ENCODE measurements at regions not wholly inside any gene's neighbourhood (a gene's known extent, or its start where the extent isn't known, plus 50 kb on each side); places are given as distances from the start of the nearest gene placed in this dataset.
"Not testable (repeated sequence)": the region's sequence is repeated elsewhere in the genome, so short reads cannot be mapped to it uniquely, and the experiment has no call there.

- no peak overlapping the region for H3K4me3 Mint-ChIP-seq (ENCODE audit: unreplicated experiment)
- H3K27ac Mint-ChIP-seq (ENCODE audit: unreplicated experiment) = no peak overlapping the region
- no peaks in the 10 kb centered on the region for H3K4me1 Mint-ChIP-seq (ENCODE audit: low read depth)
- TF ChIP-seq CTCF (IDR thresholded peaks at IDR 0.05) = no peak
- no peaks in the 10 kb centered on the region for H3K9me3 Mint-ChIP-seq (ENCODE audit: low read depth)
- no peak for DNase-seq (ENCODE audit: low spot score)
- H3K27me3 Mint-ChIP-seq (ENCODE audit: low read depth) = peaks cover 36% of the 10 kb centered on the region
- peaks cover 1% of the 10 kb centered on the region for H3K36me3 Mint-ChIP-seq (ENCODE audit: low read depth)
Observed at GRCh38 chr6:804317-804716, 111.4 kb upstream of the EXOC2 start.

- no peak for DNase-seq (ENCODE audit: low spot score)
- no peak overlapping the region for H3K27ac Mint-ChIP-seq (ENCODE audit: unreplicated experiment)
- TF ChIP-seq CTCF (IDR thresholded peaks at IDR 0.05) = no peak
- H3K4me3 Mint-ChIP-seq (ENCODE audit: unreplicated experiment) = no peak overlapping the region
- H3K9me3 Mint-ChIP-seq (ENCODE audit: low read depth) = no peaks in the 10 kb centered on the region
- peaks cover 42% of the 10 kb centered on the region for H3K27me3 Mint-ChIP-seq (ENCODE audit: low read depth)
- H3K36me3 Mint-ChIP-seq (ENCODE audit: low read depth) = peaks cover 1% of the 10 kb centered on the region
- no peaks in the 10 kb centered on the region for H3K4me1 Mint-ChIP-seq (ENCODE audit: low read depth)
Observed at GRCh38 chr6:803191-803977, 110.4 kb upstream of the EXOC2 start.

GRCh38 chr6:802701-803100 lies 109.8 kb upstream of the EXOC2 start:
- no peak for DNase-seq (ENCODE audit: low spot score)
- H3K4me3 Mint-ChIP-seq (ENCODE audit: unreplicated experiment) = no peak overlapping the region
- no peaks in the 10 kb centered on the region for H3K4me1 Mint-ChIP-seq (ENCODE audit: low read depth)
- no peak for TF ChIP-seq CTCF (IDR thresholded peaks at IDR 0.05)
- peaks cover 1% of the 10 kb centered on the region for H3K36me3 Mint-ChIP-seq (ENCODE audit: low read depth)
- no peaks in the 10 kb centered on the region for H3K9me3 Mint-ChIP-seq (ENCODE audit: low read depth)
- peaks cover 49% of the 10 kb centered on the region for H3K27me3 Mint-ChIP-seq (ENCODE audit: low read depth)
- no peak overlapping the region for H3K27ac Mint-ChIP-seq (ENCODE audit: unreplicated experiment)

GRCh38 chr6:802223-802622 lies 109.3 kb upstream of the EXOC2 start:
- not testable (repeated sequence) for H3K4me1 Mint-ChIP-seq (ENCODE audit: low read depth); H3K9me3 Mint-ChIP-seq (ENCODE audit: low read depth); H3K27ac Mint-ChIP-seq (ENCODE audit: unreplicated experiment); DNase-seq (ENCODE audit: low spot score); H3K4me3 Mint-ChIP-seq (ENCODE audit: unreplicated experiment); H3K36me3 Mint-ChIP-seq (ENCODE audit: low read depth)
- H3K27me3 Mint-ChIP-seq (ENCODE audit: low read depth) = peaks cover 53% of the 10 kb centered on the region

- Mint-ChIP-seq H3K27ac (ENCODE audit: unreplicated experiment) (no peak overlapping the region), H3K4me3 (ENCODE audit: unreplicated experiment) (no peak overlapping the region), H3K27me3 (ENCODE audit: low read depth) (peaks cover 72% of the 10 kb centered on the region), H3K9me3 (ENCODE audit: low read depth) (no peaks in the 10 kb centered on the region), H3K36me3 (ENCODE audit: low read depth) (peaks cover 1% of the 10 kb centered on the region), H3K4me1 (ENCODE audit: low read depth) (no peaks in the 10 kb centered on the region)
- DNase-seq (ENCODE audit: low spot score) = no peak
- no peak for TF ChIP-seq CTCF (IDR thresholded peaks at IDR 0.05)
Observed at GRCh38 chr6:799769-800168, 106.8 kb upstream of the EXOC2 start.

GRCh38 chr6:797479-798077 lies 104.6 kb upstream of the EXOC2 start:
- peaks cover 79% of the 10 kb centered on the region for H3K27me3 Mint-ChIP-seq (ENCODE audit: low read depth)
- no peaks in the 10 kb centered on the region for H3K36me3 Mint-ChIP-seq (ENCODE audit: low read depth)
- peak; percentile 97 for TF ChIP-seq CTCF (IDR thresholded peaks at IDR 0.05)
- H3K9me3 Mint-ChIP-seq (ENCODE audit: low read depth) = no peaks in the 10 kb centered on the region
- H3K4me1 Mint-ChIP-seq (ENCODE audit: low read depth) = no peaks in the 10 kb centered on the region
- no peak overlapping the region for H3K27ac Mint-ChIP-seq (ENCODE audit: unreplicated experiment)
- H3K4me3 Mint-ChIP-seq (ENCODE audit: unreplicated experiment) = no peak overlapping the region
- DNase-seq (ENCODE audit: low spot score) = no peak

All from chondrocyte (in vitro differentiated cells).